IPS-11a (cell line): ENCODE measurements at regions not wholly inside any gene's neighbourhood (a gene's known extent, or its start where the extent isn't known, plus 50 kb on each side); places are given as distances from the start of the nearest gene placed in this dataset.
"Not testable (repeated sequence)": the region's sequence is repeated elsewhere in the genome, so short reads cannot be mapped to it uniquely, and the experiment has no call there.

Source experiments
- H3K4me3 ChIP-seq: one replicate; pipeline ENCODE4 v1.5.1; 2013; ENCODE audit warnings: low read depth, low read length, control low read depth

GRCh38 chr6:103122766-103123601, 1729.5 kb downstream of the GRIK2 start:
- no peak overlapping the region for H3K4me3 ChIP-seq

- H3K4me3 ChIP-seq: no peak overlapping the region
Observed at GRCh38 chr6:103119056-103119455, 1725.5 kb downstream of the GRIK2 start.

GRCh38 chr6:103114582-103114981, 1721.1 kb downstream of the GRIK2 start:
- H3K4me3 ChIP-seq: no peak overlapping the region

GRCh38 chr6:103113416-103113815, 1719.9 kb downstream of the GRIK2 start:
- H3K4me3 ChIP-seq: no peak overlapping the region

- H3K4me3 ChIP-seq: no peak overlapping the region
Observed at GRCh38 chr6:103107985-103108384, 1714.5 kb downstream of the GRIK2 start.

- no peak overlapping the region for H3K4me3 ChIP-seq
Observed at GRCh38 chr6:103105686-103106085, 1712.2 kb downstream of the GRIK2 start.

GRCh38 chr6:103101267-103101666, 1707.8 kb downstream of the GRIK2 start:
- H3K4me3 ChIP-seq: no peak overlapping the region

GRCh38 chr6:103092414-103092813, 1698.9 kb downstream of the GRIK2 start:
- not testable (repeated sequence) for H3K4me3 ChIP-seq

- no peak overlapping the region for H3K4me3 ChIP-seq
Observed at GRCh38 chr6:103085801-103086200, 1692.3 kb downstream of the GRIK2 start.

GRCh38 chr6:103081876-103082630, 1688.5 kb downstream of the GRIK2 start:
- H3K4me3 ChIP-seq: no peak overlapping the region

- no peak overlapping the region for H3K4me3 ChIP-seq
Observed at GRCh38 chr6:103081126-103081525, 1687.6 kb downstream of the GRIK2 start.

- H3K4me3 ChIP-seq: no peak overlapping the region
Observed at GRCh38 chr6:103080497-103080896, 1687.0 kb downstream of the GRIK2 start.

- H3K4me3 ChIP-seq: no peak overlapping the region
Observed at GRCh38 chr6:103079867-103080266, 1686.4 kb downstream of the GRIK2 start.

- no peak overlapping the region for H3K4me3 ChIP-seq
Observed at GRCh38 chr6:103062136-103062535, 1668.6 kb downstream of the GRIK2 start.

- H3K4me3 ChIP-seq: no peak overlapping the region
Observed at GRCh38 chr6:103047567-103047966, 1654.1 kb downstream of the GRIK2 start.

GRCh38 chr6:103042336-103042735, 1648.8 kb downstream of the GRIK2 start:
- H3K4me3 ChIP-seq: no peak overlapping the region

- no peak overlapping the region for H3K4me3 ChIP-seq
Observed at GRCh38 chr6:103036846-103037245, 1643.3 kb downstream of the GRIK2 start.

GRCh38 chr6:103027271-103027931, 1633.9 kb downstream of the GRIK2 start:
- no peak overlapping the region for H3K4me3 ChIP-seq

- H3K4me3 ChIP-seq: no peak overlapping the region
Observed at GRCh38 chr6:103018426-103018825, 1624.9 kb downstream of the GRIK2 start.

GRCh38 chr6:103017878-103018277, 1624.4 kb downstream of the GRIK2 start:
- no peak overlapping the region for H3K4me3 ChIP-seq

- H3K4me3 ChIP-seq: no peak overlapping the region
Observed at GRCh38 chr6:103011605-103012004, 1618.1 kb downstream of the GRIK2 start.

- no peak overlapping the region for H3K4me3 ChIP-seq
Observed at GRCh38 chr6:103002282-103002681, 1608.8 kb downstream of the GRIK2 start.
